GM13976 (cell line): ENCODE measurements at regions not wholly inside any gene's neighbourhood (a gene's known extent, or its start where the extent isn't known, plus 50 kb on each side); places are given as distances from the start of the nearest gene placed in this dataset.
"Not testable (repeated sequence)": the region's sequence is repeated elsewhere in the genome, so short reads cannot be mapped to it uniquely, and the experiment has no call there.

ENCODE experiments used
- DNase-seq: peaks from one replicate; pipeline ENCODE4 v3.0.0; 2012; ENCODE audit warnings: low spot score
- CTCF ChIP-seq: IDR thresholded peaks from 2 replicates; pipeline ENCODE4 v1.5.1; 2012; ENCODE audit warnings: borderline replicate concordance, mild to moderate bottlenecking; ENCODE audit not compliant: insufficient read depth; ENCODE audit errors: extremely low read depth, missing control alignments, control extremely low read depth
- in situ Hi-C: fragments of 300-500 bp; cut with MboI; formaldehyde crosslinking; loops from one replicate; pipeline ENCODE4 v1.12.0; 2022; ENCODE audit warnings: low sequenced_read_pairs, mixed read lengths, inconsistent platforms; ENCODE audit not compliant: unreplicated experiment

GRCh38 chr13:60265566-60265965 lies 101.8 kb upstream of the DIAPH3 start:
- DNase-seq, result no peak
- no peak for TF ChIP-seq CTCF
- in situ Hi-C loops, result no loop called here

- no peak for TF ChIP-seq CTCF
- in situ Hi-C loops, result no loop called here
- DNase-seq, result peak; percentile 21
Observed at GRCh38 chr13:60267498-60268202, 103.9 kb upstream of the DIAPH3 start.

- TF ChIP-seq CTCF, result no peak
- no peak for DNase-seq
- in situ Hi-C loops, result no loop called here
Observed at GRCh38 chr13:60268203-60268555, 104.5 kb upstream of the DIAPH3 start.

GRCh38 chr13:60273971-60274527 lies 110.3 kb upstream of the DIAPH3 start:
- in situ Hi-C loops, result no loop called here
- no peak for TF ChIP-seq CTCF
- no peak for DNase-seq

GRCh38 chr13:60274655-60275054 lies 110.9 kb upstream of the DIAPH3 start:
- no peak for TF ChIP-seq CTCF
- in situ Hi-C loops, result no loop called here
- DNase-seq, result no peak

GRCh38 chr13:60275208-60275607 lies 111.5 kb upstream of the DIAPH3 start:
- no peak for DNase-seq
- TF ChIP-seq CTCF, result no peak
- in situ Hi-C loops, result no loop called here

GRCh38 chr13:60280524-60280923 lies 116.5 kb upstream of the TDRD3 start:
- in situ Hi-C loops, DNase-seq: not testable (repeated sequence)
